ENCODE measurements at regions not wholly inside any gene's neighbourhood (a gene's known extent, or its start where the extent isn't known, plus 50 kb on each side); places are given as distances from the start of the nearest gene placed in this dataset.

DNA sequence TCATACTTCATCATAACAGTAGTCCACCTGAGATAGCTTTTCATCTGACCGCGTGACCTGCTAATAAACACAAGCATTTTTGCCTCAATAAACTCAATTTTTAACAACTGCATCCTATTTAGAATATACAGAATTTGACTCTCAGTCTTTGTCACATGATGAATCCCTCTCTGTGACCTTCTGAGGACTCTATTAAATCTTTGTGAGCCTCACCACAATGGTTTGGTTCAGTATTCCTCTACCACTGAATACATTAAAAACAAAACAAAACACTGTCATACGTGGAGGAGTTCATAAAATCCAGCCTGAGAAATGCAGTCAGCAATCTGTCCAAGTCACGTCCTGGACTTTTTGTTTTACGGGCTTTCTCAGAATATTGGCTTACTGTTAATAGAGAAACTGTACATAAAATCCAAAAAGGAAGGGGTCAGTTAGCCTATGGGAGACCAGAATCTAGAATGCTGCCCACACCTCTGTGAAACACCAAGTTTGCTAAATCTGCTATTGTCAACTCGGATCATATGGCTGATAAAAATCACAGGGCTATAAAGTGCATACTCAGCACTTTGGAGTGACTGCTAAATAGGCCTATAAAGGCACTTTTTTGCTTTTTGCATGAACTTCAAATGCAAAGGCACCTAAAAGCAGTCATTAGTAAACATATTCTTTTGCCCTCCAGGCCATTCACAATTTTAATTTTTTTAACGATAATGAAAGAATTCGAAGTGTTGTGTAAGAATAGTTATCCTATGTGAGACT is 190.3 kb upstream of the HDDC2 start:
- DNase-seq (ENCODE audit: low spot score), result no peak

DNA sequence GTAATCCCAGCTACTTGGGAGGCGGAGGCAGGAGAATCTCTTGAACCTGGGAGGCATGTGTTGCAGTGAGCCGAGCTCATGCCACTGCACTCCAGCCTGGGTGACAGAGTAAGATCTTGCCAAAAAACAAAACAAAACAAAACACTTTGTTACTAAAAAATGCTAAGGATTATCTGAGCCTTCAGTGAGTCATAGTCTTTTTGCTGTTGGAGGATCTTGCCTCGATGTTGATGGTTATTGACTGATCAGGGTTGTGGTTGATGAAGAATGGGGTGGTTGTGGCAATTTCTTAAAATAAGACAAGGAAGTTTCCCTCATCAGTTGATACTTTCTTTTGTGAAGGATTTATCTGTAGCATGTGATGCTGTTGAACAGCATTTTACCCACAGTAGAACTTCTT is 196.8 kb upstream of the HDDC2 start:
- no peak for DNase-seq (ENCODE audit: low spot score)

DNA sequence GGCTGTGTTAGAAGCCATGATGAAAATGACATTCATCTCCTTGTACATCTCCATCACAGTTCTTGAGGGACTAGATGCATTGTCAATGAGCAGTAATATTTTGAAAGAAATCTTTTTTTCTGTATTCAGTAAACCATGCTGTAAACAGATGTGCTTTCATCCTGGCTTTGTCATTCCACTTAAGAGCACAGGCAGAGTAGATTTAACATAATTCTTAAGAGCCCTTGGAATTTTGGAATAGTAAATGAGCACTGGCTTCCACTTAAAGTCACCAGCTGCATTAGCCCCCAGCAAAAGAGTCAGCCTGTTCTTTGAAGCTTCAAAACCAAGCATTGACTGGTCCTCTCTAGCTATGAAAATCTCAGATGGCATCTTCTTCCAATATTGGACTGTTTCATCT is 197.8 kb upstream of the HDDC2 start:
- no peak for DNase-seq (ENCODE audit: low spot score)

DNA sequence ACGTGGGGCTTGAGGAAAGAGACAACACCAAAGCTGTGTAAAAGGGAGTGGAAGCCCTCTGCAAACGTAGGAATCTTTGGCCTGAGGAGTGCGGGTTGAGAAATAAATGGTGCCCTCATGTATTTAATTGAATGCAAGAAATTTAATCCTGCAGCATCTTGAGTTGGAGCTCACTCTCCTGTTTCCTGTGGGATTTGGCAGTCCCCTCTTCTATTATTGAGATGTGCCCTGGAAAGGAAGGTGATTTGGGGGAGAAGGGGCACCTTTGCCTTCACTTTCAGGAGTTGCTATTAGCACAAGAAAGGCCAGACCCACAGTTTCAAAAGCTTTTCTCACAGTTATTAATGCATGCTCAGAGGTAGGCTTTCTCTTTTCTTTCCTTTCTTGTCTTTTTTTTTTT is 201.4 kb upstream of the HDDC2 start:
- no peak for DNase-seq (ENCODE audit: low spot score)

DNA sequence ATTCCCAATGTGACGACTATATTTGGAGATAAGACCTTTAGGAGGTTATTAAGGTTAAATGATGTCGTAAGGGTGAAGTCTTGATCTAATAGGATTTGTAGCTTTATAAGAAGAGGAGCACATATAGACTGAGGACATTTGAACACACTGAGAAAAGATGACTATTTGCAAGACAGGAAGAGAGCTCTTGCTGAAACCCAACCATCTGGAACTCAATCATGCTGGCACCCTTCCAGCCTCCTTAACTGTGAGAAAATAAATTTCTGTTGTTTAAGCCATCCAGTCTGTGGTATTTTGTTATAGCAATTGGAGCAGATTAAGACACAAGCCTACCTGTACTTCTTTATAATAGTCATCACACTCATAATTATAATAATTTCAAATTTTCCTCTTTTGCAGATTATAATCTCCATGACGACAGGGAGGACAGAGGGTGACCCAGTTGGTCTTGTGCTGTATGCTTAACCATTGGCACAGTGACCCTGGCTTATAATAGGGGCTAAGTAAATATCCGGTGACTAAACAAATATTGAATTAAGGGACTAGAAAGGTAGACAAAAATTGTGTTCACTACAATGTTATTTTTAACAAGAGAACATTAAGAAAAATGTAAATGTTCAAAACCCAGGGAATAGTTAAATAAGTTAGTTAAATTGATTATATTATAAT is 206.4 kb upstream of the HDDC2 start:
- DNase-seq (ENCODE audit: low spot score), result no peak

DNA sequence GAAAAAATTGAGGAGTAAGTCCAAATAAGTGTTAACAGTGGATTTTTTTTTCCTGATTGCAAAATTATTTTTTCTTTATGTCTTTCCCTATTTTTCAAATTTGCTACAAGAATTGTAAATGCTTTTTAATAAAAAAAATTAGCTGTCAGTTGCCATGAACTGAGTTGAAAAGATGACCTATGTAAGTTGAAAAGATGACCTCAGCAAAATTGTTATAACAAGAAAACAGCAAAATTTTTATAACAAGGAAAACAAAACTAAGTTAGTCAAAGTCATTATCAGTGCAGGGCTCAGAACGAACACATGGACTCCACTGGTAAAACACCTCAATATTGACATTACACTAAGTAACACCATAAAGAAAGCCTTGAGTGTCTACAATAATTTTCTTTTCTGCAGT is 207.0 kb upstream of the HDDC2 start:
- no peak for DNase-seq (ENCODE audit: low spot score)

DNA sequence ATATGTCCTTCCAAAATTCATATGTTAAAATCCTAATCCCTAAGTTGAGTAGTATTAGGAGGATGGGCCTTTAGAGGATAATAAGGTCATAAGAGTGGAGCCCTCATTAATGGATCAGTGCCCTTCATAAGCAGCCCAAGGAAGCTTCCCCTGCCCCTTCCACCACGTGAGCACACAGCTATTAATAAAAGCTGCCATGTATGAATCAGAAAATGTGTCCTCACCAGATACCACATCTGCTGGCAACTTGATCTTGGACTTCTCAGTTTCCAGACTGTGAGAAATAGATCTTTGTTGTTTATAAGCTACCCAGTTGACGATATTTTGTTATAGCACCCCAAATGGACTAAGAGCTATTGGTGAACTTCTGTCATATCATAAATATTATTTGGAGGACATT is 207.7 kb upstream of the HDDC2 start:
- DNase-seq (ENCODE audit: low spot score), result no peak

DNA sequence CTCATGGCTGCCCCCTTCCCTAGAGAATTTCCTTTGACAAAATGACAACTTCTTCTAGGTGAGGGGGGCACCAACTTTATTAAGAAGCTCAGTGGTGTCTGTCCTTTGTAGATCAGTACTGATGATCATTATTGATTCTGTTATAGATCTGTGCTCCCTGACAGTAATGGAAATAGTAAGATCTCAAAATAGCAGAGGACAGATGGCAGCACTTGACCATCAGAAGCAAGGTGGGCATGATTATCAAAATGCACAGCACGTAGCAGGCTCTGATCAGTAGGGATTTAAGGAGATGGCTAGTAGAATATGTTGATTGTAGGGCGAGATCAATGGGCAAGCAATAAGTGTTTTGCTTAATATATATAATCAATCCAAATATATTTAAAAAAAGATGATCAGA is 208.6 kb upstream of the HDDC2 start:
- DNase-seq (ENCODE audit: low spot score), result no peak

DNA sequence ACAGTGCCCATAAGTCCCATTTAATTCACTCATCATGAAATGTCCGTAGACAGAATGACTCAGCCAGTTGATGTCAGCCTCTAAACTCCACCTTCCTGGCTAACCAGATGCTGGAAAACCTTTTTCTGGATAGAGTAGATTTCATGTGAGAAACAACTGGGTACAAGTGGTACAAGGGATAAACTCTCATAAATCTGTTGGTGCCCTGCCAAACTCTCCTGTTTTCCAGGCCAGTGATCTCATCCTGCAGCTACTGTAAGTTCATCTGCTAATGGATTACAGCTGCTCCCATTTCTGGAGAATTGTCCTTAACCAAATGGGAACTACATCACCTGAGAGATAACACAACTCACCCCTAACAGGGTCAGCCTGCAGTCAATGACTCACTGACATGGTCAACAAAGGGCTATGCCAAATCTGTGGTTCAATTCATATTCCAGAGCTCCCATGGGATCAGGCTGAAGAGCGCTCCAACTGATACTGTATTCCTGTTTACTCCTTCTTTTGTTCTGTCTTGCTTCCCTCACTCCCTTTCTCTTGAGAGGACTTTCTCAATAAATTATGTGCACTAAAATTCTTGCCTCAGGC is 210.1 kb upstream of the HDDC2 start:
- no peak for DNase-seq (ENCODE audit: low spot score)

DNA sequence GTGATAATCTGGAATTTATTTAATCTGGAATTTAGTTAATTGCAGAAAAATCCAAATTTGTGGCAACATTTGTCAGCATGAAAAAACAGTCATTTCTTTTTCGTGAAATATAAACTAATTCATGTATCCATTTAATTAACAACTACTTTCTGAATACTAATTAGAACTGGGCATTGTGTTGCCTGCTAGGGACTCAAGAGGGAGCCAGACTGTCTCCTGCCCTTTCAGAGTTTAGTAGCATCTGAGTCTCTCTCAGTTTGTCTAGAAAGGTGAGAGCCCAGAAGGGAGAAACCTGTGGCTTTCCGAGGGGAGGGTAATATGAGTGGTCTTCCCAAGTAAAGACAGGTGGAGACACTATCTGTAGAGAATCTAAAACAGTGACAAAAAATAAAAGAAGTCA is 210.9 kb upstream of the HDDC2 start:
- DNase-seq (ENCODE audit: low spot score), result no peak

DNA sequence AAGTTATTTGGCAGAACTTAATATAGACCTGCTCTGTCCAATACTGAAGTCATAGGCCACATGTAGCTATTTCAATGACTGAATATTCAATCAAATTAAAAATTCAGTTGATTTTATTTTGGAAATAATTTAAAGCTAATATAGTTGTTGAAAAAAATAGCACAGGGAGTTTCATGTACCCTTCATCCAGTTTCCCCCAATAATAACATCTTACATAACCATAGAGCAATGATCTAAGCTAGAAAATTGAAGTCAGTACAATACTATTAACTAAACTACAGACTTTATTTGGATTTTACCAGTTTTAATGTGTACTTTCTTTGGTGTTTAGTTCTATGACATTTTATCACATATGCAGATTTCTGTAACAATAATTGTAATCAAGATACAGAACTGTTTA is 212.2 kb upstream of the HDDC2 start:
- no peak for DNase-seq (ENCODE audit: low spot score)

DNA sequence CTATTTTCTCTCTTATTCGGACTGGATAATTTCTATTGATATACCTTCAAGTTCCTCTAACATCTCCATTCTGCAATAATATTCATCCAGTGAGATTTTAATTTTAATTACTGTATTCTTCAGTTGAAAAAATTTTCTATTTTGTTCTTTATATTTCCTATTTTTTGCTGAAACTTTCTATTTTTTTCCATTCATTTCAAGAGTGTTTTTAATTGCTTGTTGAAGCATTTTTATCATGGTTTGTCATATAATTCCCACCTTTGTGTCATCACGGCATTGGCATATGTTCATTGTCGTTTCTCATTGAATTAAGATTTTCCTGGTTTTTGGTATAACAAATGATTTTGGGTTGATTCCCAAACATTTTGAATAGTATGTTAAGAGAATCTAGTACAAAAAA is 214.9 kb upstream of the HDDC2 start:
- no peak for DNase-seq (ENCODE audit: low spot score)

DNA sequence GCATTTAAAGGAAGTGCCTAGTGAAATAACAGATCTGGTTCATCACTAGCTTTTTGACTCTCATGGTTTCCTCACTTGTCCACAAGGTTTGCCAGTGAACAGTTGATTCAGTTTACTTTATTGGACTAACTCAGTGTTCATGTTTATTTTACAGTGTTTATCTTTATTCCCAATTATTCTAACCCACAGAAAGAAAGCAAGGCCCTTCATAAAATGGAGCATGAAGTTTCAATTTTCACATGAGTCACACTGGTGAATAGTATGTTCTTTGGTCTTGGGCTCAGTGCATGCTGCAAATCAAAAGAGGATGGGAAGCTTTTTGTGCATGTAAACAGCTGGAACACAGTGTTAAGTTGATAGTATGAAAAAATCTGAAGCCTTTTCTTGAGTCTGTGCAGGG is 217.6 kb upstream of the HDDC2 start:
- DNase-seq (ENCODE audit: low spot score), result no peak

DNA sequence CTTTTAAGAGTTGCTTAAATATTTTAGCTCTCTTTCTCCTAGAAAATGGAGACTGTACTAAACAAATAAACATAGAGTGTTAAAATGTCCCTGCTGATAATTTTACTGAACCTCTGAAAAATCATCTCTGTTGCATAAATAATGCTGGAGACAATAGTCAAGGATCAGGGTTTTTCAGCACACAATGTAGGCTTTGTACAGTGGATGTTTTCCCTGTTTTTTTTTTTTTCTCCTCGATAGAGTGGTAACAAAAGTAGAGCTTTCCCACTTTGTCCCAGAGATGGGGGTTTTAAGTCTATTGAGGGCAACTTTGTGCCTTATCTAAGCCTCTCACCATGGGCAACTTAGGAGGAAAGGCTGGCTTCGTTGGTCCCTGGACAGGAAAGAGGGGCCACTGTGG is 222.6 kb upstream of the HDDC2 start:
- no peak for DNase-seq (ENCODE audit: low spot score)

DNA sequence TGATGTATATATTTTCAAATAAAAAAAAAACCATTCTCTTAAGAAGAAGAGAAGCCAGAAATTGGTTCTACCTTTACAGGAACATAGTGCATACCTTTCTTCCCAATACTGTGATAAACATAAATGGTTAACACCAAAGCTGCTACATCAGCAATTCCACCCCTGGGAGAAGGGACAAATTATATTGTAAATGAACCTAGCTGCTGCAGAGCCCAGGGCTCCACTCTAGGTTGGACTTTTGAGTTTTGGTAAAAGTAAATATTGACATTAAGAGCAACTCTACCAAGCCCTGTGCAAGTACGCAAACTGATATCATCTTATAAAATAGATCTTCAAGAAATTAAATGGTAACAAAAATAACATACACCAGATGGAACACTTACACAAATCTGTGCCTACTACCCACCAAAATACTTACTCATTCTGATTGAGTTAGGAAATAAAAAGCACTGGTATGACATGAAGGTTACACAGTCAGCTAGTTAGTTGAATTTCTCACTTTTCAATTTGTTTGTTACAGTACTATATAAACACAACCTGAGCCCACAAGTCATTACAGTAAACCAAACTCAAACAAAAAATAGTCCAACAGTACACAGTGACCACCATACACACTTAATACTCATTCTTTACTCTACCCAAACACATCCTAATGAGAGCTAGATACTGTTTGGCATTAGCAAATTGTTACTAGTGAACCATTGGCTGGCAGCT is 223.3 kb upstream of the HEY2 start:
- DNase-seq (ENCODE audit: low spot score), result no peak

DNA sequence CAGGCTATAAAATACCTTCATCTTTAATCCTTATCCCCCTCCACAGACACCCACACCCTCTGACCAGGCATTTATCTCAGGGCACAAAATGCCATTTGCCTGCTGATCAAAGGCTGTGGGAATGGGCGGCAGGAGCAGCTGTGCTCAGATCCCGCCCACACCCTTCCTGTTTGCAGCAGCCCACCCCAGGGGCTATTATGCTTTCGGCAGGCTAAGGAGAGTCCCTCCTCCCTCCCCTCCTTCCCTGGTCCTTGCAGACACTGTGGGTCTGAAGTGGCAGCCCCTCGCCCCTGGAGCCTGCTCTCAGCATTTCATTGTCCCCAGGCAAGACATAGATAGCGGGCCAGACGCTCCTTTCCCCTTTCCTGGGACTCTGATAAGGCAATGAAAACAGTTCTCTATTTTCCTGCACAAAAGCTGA is 220.8 kb upstream of the HEY2 start:
- DNase-seq (ENCODE audit: low spot score), result no peak

DNA sequence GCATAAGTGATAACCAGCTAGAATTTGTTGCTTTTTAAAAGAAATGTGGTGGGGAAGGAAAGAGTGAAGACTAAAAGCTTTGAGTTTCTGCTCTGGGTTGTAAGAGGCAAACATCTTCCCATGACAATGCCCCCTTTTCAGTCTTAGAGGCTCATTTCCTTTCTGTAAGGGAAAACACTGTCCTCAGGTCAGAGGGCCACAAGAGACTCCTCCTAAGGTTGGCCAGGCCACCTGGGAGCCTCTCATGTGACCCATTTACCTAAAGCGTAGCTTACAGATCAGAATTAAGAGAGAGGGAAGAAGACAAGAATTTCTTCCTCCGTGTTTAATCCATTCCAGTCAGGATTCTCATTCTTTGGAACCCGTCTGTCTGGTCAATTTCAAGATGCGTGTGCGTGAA is 220.4 kb upstream of the HEY2 start:
- DNase-seq (ENCODE audit: low spot score), result no peak

DNA sequence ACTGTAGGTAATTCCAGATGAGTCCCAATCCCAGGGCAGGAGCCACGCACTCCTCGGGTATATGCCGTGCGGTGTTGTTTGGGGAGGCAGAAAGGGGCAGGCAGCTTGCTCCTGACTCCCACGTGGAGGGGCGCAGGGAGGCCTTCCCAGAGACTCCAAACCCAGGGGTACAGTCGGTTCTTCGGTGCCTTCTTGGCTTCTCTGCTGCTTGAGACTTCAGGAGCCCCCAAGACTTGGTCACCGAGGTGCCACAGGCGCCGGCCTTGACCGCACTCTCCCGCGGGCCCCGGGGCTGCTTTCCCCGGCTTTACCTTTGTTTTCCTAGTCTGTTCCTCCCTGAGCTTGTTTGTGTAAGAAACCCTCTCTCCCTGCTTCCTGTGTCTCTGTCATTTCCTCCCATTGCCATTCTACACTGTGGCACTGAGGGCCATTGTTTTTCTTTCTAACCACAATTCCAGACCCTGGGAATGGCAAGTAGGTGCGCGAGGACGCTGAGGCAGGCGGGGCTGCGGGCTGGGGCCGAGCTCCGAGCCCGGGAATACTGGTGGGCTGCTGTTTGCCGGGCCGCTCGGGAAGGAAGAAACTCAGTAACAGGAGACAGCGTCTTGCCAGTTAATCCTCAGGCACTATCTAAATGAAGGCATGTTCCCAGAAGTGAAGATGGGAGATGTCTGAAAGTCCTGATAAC is 215.6 kb upstream of the HEY2 start:
- DNase-seq (ENCODE audit: low spot score), result no peak

DNA sequence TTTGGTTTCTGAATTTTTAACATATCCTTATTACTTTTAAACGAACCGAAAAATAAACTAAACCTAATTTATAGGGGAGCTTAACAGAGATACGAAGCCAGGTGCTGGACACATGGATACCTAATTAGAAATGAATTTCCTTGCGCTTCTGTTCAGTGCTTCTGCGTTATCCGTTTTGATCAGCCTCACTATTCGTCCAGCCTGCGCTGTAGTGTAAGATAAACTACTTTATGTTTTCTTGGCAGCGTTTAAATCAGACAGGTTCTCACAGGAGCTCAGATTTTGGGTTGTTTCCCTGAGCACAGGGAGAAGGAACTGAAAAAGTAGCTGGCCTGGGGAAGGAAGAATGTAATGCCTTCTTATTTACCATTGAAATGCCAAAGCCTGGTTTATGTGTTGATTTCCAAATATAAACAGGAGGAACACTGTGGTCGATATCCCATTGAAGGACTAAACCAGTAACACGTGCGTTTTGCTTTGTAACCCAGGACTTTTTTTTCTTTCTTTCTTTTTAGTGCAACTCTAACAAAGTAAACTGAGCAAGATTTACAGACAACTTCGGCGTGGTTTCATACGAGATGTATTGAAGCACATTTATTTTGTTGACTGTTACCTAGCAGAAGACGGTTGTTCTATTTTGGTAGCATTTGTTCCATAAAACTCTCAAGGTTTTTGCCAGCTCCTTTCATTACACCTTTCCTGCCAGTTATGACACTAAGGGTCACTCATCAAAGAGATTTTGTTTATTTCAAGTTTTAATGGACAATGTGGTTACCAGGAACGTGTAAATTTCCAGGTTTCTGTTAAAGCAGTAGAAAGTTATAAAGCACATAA is 214.8 kb upstream of the HEY2 start:
- no peak for DNase-seq (ENCODE audit: low spot score)

DNA sequence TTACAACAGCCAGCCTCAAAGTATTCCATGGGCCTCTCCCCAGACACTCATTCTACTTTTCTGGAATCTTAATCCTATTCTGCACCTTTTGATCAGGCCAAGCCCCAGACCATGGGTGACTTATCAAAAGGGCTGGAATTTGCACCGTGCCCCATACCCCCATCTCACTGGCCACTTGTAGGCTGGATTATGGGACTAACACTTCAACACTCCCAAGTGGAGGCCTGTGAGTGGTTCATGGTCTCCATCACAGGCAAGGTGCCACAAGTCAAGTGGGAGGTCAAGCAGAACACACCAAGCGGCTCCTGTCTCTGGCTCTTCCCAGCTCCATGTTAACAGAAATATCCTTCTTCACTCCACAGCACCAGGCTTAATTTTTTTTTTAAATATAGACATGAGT is 212.3 kb upstream of the HEY2 start:
- no peak for DNase-seq (ENCODE audit: low spot score)

DNA sequence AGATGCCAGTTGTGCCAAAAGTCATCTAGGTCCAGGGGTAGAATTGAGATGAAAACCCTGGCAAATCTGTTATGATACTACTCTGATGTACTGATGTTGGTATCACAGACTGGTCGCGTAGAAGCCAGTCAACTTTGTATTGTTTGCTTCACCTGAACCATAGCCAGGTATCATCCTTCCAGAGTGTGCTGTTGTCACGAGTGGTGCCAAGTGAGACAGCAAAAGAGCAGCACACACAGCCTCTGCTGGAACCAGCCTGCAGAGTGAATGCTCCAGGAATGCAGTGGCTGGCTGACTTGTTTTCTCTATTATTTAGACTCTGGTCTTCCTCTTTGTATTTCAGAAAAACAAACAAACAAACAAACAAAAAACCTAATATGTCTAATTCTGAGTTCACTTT is 209.5 kb upstream of the HEY2 start:
- no peak for DNase-seq (ENCODE audit: low spot score)

DNA sequence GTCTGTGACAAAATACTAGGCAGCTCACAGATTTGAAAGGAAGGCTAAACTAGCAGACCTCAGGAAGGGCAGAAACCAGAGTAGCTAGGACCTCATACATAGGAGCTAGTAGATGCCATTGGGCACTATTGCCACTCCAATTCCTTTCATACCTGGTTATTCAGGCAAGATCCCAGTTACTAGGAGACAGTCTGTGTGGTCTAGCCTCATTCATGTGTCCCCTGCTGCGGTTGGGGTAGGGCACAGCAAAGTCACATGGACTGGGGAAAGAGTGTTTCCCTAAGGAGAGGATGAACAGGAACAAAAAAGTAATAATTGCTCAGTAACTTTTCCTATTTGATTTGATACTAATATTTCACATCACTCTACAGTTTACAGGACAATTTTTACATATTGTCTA is 204.6 kb upstream of the HEY2 start:
- DNase-seq (ENCODE audit: low spot score), result no peak
